ENCODE measurements at regions not wholly inside any gene's neighbourhood (a gene's known extent, or its start where the extent isn't known, plus 50 kb on each side); places are given as distances from the start of the nearest gene placed in this dataset.

- DNase-seq: no peak
These were observed 397.4 kb downstream of the PIK3R1 start for GRCh38 chr5:68612972-68613371.

- no peak for DNase-seq
These were observed 402.9 kb downstream of the PIK3R1 start for GRCh38 chr5:68618501-68618900.

GRCh38 chr5:68627001-68627400 lies 411.4 kb downstream of the PIK3R1 start:
- DNase-seq: no peak

- no peak for DNase-seq
These were observed 412.7 kb downstream of the PIK3R1 start for GRCh38 chr5:68628082-68628814.

- DNase-seq: no peak
These were observed 414.8 kb downstream of the PIK3R1 start for GRCh38 chr5:68630354-68630753.

- DNase-seq: no peak
These were observed 416.3 kb downstream of the PIK3R1 start for GRCh38 chr5:68631884-68632283.

GRCh38 chr5:68641211-68641610 lies 425.7 kb downstream of the PIK3R1 start:
- no peak for DNase-seq

GRCh38 chr5:68643064-68643463 lies 427.5 kb downstream of the PIK3R1 start:
- DNase-seq: no peak

- no peak for DNase-seq
These were observed 429.4 kb downstream of the PIK3R1 start for GRCh38 chr5:68644971-68645370.

- no peak for DNase-seq
These were observed 430.6 kb downstream of the PIK3R1 start for GRCh38 chr5:68646144-68646543.

GRCh38 chr5:68647743-68648142 lies 432.2 kb downstream of the PIK3R1 start:
- no peak for DNase-seq

GRCh38 chr5:68648944-68649857 lies 433.6 kb downstream of the PIK3R1 start:
- no peak for DNase-seq

- no peak for DNase-seq
These were observed 437.0 kb downstream of the PIK3R1 start for GRCh38 chr5:68652534-68652965.

- DNase-seq: no peak
These were observed 437.9 kb downstream of the PIK3R1 start for GRCh38 chr5:68653471-68653870.

GRCh38 chr5:68657055-68657961 lies 436.5 kb upstream of the SLC30A5 start:
- no peak for DNase-seq

- DNase-seq: no peak
These were observed 434.9 kb upstream of the SLC30A5 start for GRCh38 chr5:68658810-68659372.

- no peak for DNase-seq
These were observed 433.9 kb upstream of the SLC30A5 start for GRCh38 chr5:68659881-68660280.

GRCh38 chr5:68661237-68661636 lies 432.6 kb upstream of the SLC30A5 start:
- DNase-seq: no peak

- DNase-seq: no peak
These were observed 431.0 kb upstream of the SLC30A5 start for GRCh38 chr5:68662804-68663307.

- no peak for DNase-seq
These were observed 423.8 kb upstream of the SLC30A5 start for GRCh38 chr5:68669864-68670575.

GRCh38 chr5:68673106-68673822 lies 420.6 kb upstream of the SLC30A5 start:
- no peak for DNase-seq

Data from cerebellar nuclear complex (tissue), 1 donor.